Hematopoietic multipotent progenitor cell treated with erythropoietin and hydrocortisone succinate and interleukin-3 and kit ligand, for 4 days (in vitro differentiated cells): ENCODE measurements at regions not wholly inside any gene's neighbourhood (a gene's known extent, or its start where the extent isn't known, plus 50 kb on each side); places are given as distances from the start of the nearest gene placed in this dataset.
"Not testable (repeated sequence)": the region's sequence is repeated elsewhere in the genome, so short reads cannot be mapped to it uniquely, and the experiment has no call there.

Experiments used
- DNase-seq: peaks from one replicate; pipeline ENCODE4 v3.0.0-alpha.2; 2015

DNA sequence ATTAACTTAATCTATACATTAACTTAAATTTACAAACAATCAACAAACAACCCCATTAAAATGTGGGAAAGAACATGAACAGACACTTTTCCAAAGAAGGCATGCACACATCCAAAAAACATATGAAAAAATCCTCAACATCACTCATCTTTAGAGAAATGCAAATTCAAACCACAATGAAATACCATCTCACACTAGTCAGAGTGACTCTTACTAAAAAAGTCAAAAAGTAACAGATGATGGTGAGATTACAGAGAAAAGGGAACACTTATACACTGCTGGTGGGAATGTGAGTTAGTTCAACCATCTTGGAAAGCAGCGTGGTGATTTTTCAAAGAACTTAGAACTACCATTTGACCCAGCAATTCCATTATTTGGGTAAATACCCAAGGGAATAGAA, 759.2 kb upstream of the SLITRK1 start:
- no peak for DNase-seq

DNA sequence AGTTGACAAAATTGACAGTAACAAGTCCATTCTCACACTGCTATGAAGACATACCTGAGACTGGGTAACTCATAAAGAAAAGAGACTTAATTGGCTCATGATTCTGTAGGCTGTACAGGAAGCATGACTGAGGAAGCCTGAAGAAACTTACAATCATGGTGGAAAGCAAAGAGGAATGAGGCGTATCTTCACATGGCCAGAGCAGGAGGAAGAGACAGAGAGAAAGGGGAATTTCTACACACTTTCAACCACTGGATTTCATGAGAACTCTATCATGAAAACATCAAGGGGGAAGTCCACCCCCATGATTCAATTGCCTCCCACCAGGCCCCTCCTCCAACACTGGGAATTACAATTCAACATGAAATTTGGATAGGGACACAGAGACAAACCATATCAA, 758.4 kb upstream of the SLITRK1 start:
- no peak for DNase-seq

DNA sequence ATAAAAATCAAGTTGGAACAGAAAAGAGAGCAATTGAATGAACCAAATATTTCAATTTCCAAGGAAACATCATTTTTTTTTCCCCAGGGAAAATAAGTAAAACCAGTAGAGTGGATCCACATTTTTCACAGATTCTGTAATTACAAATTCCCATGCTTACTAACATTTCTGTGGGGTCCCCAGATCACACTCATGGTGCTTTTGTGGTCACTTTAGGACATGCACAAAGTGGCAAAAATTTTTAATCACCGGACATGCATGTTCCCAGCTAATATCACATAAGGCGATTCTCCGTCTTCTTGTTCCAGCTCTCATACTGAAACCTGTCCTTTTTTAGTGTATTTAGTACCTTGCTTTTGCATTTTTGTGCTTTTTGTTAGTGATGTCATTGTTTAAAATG, 748.2 kb upstream of the SLITRK1 start:
- no peak for DNase-seq

GRCh38 chr13:84616864-84617263, 734.6 kb upstream of the SLITRK1 start:
- DNase-seq, result no peak

GRCh38 chr13:84609716-84610115, 727.4 kb upstream of the SLITRK1 start:
- DNase-seq, result no peak

- DNase-seq, result no peak
Measured at GRCh38 chr13:84607261-84608013, 725.2 kb upstream of the SLITRK1 start.

DNA sequence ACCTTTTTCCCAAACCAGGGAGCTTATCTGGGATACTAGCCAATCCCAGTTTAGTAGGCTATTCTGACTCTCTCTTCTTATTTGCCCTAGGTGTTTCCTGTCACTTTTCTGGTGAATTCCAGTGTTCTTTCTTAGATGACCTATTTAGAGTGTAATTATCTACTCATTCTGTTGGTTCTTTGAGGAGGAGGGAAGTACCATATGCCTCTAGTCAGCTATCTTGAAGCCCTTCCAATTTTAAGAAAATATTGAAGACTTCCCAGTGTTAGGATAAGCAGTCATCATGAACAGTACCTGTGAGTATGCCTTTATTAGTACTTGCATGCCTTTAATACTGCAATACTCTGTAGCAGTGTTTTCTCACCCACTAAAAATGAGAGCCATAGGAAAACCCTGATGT, 724.3 kb upstream of the SLITRK1 start:
- no peak for DNase-seq

GRCh38 chr13:84605927-84606326, 723.7 kb upstream of the SLITRK1 start:
- DNase-seq, result no peak

DNA sequence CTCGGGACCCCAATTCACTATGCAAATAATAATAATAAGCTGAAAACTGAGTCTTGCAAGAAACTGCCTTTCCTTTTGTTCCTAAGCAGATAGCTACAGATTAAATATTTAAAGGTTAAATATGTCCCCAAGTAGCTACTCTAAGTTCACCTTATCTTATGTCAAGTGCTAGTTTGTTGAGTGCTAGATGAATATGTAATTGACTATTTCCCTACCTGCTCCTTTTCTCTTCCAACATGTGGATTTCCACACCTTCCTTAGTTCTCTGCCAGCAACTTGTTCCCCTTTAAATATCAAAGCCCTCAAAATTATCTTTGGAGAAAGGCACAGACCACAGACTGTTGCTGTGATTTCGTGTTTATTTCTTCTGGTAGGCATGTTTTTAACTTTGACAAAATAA, 709.2 kb upstream of the SLITRK1 start:
- no peak for DNase-seq

GRCh38 chr13:84590663-84591062, 708.4 kb upstream of the SLITRK1 start:
- DNase-seq, result no peak

- no peak for DNase-seq
Measured at GRCh38 chr13:84588023-84588422, 705.7 kb upstream of the SLITRK1 start.

- DNase-seq, result not testable (repeated sequence)
Measured at GRCh38 chr13:84579901-84580300, 697.6 kb upstream of the SLITRK1 start.

DNA sequence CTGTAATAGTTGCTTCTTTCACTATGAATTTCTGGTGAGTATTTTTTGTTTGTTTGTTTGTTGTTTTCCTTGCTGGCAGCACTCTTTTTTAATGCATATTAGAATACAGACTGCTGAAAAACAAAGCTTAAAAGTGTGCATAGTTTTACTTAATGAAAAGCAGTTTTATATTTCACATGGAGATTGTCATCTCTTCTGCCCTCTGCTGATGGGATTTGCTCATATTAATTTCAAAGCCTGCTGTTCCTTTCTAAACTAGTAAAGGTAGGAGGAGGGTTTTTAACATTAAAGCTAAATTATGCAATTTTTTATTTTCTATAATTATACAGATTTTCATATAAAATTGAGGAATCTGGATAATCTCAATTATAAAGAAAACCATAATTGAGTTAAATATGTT, 692.6 kb upstream of the SLITRK1 start:
- peak; percentile 34 for DNase-seq

- DNase-seq, result peak; percentile 3
Measured at GRCh38 chr13:84571264-84571663, 689.0 kb upstream of the SLITRK1 start.

- no peak for DNase-seq
Measured at GRCh38 chr13:84570831-84571230, 688.6 kb upstream of the SLITRK1 start.

GRCh38 chr13:84569366-84569765, 687.1 kb upstream of the SLITRK1 start:
- DNase-seq, result no peak

DNA sequence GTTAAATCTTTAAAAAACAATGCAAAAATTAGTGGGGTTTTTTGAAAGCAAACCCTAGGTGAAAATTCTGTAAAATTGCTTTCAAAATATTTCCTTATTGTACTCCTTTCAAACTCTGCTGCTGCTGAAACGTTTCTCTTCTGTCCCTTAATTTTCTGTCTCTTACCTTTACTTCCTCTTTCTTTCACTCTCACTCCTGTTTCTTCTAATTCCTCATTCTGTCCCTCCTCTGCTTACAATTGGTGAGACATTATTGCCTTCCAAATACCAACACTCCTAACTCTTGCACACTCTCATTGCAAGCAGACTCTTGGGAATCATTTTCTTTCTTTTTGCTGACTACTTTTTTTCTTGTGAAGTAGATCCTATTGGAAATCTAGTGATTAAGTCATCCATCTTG, 685.6 kb upstream of the SLITRK1 start:
- peak; percentile 29 for DNase-seq

- no peak for DNase-seq
Measured at GRCh38 chr13:84566780-84567179, 684.5 kb upstream of the SLITRK1 start.

GRCh38 chr13:84563611-84564010, 681.3 kb upstream of the SLITRK1 start:
- DNase-seq, result no peak

DNA sequence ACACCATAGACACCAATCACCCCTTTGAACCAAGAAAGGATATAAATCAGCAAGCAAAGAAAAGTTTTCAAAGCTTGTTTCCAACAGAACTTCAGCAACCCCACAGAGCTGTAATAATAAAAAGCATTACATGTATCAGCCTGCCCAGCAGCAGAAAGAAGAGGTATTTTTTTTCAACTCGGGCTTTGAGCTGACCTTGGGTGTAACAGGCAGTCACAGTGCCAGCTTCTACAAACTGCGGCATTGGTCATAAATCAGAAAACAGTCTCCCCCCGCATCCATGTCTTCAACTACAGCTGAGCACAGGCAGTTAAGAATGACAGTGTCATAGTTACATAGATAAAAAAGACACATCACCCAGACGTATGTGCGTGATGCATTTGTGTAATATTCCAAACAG, 671.0 kb upstream of the SLITRK1 start:
- no peak for DNase-seq

- no peak for DNase-seq
Measured at GRCh38 chr13:84543962-84544361, 661.7 kb upstream of the SLITRK1 start.

- no peak for DNase-seq
Measured at GRCh38 chr13:84542348-84542747, 660.1 kb upstream of the SLITRK1 start.

GRCh38 chr13:84536906-84537305, 654.6 kb upstream of the SLITRK1 start:
- no peak for DNase-seq

GRCh38 chr13:84528408-84529070, 646.3 kb upstream of the SLITRK1 start:
- DNase-seq, result no peak

GRCh38 chr13:84525865-84526264, 643.6 kb upstream of the SLITRK1 start:
- no peak for DNase-seq
